IPS-15b (cell line): ENCODE measurements at regions not wholly inside any gene's neighbourhood (a gene's known extent, or its start where the extent isn't known, plus 50 kb on each side); places are given as distances from the start of the nearest gene placed in this dataset.

ENCODE experiments used
- H3K27me3 ChIP-seq: one replicate; pipeline ENCODE4 v1.6.1; 2013; ENCODE audit warnings: low read length; ENCODE audit not compliant: control insufficient read depth, insufficient read depth
- H3K36me3 ChIP-seq: one replicate; pipeline ENCODE4 v1.6.1; 2013; ENCODE audit warnings: low read length; ENCODE audit not compliant: control insufficient read depth, insufficient read depth
- H3K4me1 ChIP-seq: one replicate; pipeline ENCODE4 v1.6.1; 2013; ENCODE audit warnings: mild to moderate bottlenecking, low read length; ENCODE audit not compliant: control insufficient read depth, insufficient read depth
- H3K4me3 ChIP-seq: one replicate; pipeline ENCODE4 v1.5.1; 2013; ENCODE audit warnings: low read depth, low read length
- H3K9ac ChIP-seq: one replicate; pipeline ENCODE4 v1.6.1; 2013; ENCODE audit warnings: low read depth, mild to moderate bottlenecking, low read length
- H3K9me3 ChIP-seq: one replicate; pipeline ENCODE4 v1.6.1; 2013; ENCODE audit warnings: mild to moderate bottlenecking, low read length; ENCODE audit not compliant: control insufficient read depth, insufficient read depth

- H3K9ac ChIP-seq, result no peak overlapping the region
- H3K36me3 ChIP-seq, result no peaks in the 10 kb centered on the region
- H3K27me3 ChIP-seq, result no peaks in the 10 kb centered on the region
- H3K4me3 ChIP-seq, result no peak overlapping the region
- peaks cover 7% of the 10 kb centered on the region for H3K9me3 ChIP-seq
- H3K4me1 ChIP-seq, result peaks cover 1% of the 10 kb centered on the region
Observed at GRCh38 chr5:125311743-125312142, 565.3 kb upstream of the ZNF608 start.

- H3K36me3 ChIP-seq, result no peaks in the 10 kb centered on the region
- no peak overlapping the region for H3K4me3 ChIP-seq
- H3K9me3 ChIP-seq, result peaks cover 7% of the 10 kb centered on the region
- peaks cover 6% of the 10 kb centered on the region for H3K4me1 ChIP-seq
- H3K9ac ChIP-seq, result no peak overlapping the region
- no peaks in the 10 kb centered on the region for H3K27me3 ChIP-seq
Observed at GRCh38 chr5:125313555-125313954, 567.1 kb upstream of the ZNF608 start.

DNA sequence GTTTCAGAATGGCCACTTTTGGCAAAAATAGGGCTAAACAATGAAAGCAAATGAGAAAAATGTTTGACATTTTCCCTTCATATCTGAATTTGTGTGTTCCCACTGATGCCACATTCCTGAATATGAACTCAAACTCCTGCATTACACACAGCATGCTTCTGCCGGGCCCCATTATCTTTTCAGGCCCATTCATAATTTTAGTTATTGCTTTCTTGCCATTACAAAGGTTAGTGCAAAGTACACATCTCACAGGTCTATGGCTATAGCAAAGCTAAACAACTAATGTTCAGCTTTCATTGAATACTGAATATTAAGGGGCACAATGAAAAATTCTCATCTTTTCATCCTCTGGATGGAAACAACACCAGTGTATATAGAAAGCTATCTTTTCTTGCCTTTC is 568.9 kb upstream of the ZNF608 start:
- Histone ChIP-seq H3K9ac (no peak overlapping the region), H3K9me3 (peaks cover 7% of the 10 kb centered on the region), H3K4me3 (no peak overlapping the region), H3K4me1 (peaks cover 6% of the 10 kb centered on the region), H3K27me3 (no peaks in the 10 kb centered on the region), H3K36me3 (no peaks in the 10 kb centered on the region)

GRCh38 chr5:125316391-125316790 is 570.0 kb upstream of the ZNF608 start:
- Histone ChIP-seq H3K4me3 (no peak overlapping the region), H3K27me3 (no peaks in the 10 kb centered on the region), H3K36me3 (no peaks in the 10 kb centered on the region), H3K9me3 (peaks cover 7% of the 10 kb centered on the region), H3K4me1 (peaks cover 6% of the 10 kb centered on the region), H3K9ac (no peak overlapping the region)

DNA sequence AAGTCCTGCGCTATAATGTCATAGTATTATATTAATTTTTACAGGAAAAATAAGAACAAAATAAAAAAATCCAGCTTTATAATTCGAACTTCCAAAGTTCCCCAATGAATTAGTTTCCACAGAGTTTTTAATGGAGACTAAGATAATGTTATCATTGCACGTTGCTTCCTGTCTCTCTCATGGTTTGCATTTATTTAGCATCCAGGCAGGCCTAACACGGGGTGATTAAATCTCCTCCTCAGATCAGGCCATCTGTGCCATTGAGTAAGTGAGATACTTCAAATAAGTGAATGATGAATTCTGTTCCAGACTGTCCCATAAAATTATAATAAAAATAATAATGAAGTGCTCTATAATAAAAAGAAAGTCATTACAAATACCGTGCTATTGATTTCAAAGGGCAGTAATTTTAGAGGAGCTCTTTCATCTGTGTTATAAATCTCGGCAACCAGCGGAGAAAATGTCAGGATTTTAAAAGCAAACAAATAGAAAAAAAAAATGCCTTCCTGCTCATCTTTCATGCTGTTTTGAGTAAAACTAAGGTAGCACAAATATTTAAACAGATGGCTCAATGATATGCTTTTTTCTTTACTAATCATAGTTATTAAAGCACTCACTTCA is 570.6 kb upstream of the ZNF608 start:
- H3K9ac ChIP-seq, result no peak overlapping the region
- H3K9me3 ChIP-seq, result peaks cover 7% of the 10 kb centered on the region
- H3K4me1 ChIP-seq, result peaks cover 6% of the 10 kb centered on the region
- H3K36me3 ChIP-seq, result no peaks in the 10 kb centered on the region
- H3K4me3 ChIP-seq, result no peak overlapping the region
- H3K27me3 ChIP-seq, result no peaks in the 10 kb centered on the region

GRCh38 chr5:125317536-125317995 is 571.1 kb upstream of the ZNF608 start:
- H3K9me3 ChIP-seq, result peaks cover 7% of the 10 kb centered on the region
- H3K9ac ChIP-seq, result no peak overlapping the region
- H3K4me3 ChIP-seq, result no peak overlapping the region
- H3K36me3 ChIP-seq, result no peaks in the 10 kb centered on the region
- H3K4me1 ChIP-seq, result peaks cover 6% of the 10 kb centered on the region
- no peaks in the 10 kb centered on the region for H3K27me3 ChIP-seq

- no peaks in the 10 kb centered on the region for H3K36me3 ChIP-seq
- H3K9me3 ChIP-seq, result no peaks in the 10 kb centered on the region
- no peak overlapping the region for H3K9ac ChIP-seq
- peaks cover 19% of the 10 kb centered on the region for H3K4me1 ChIP-seq
- no peak overlapping the region for H3K4me3 ChIP-seq
- no peaks in the 10 kb centered on the region for H3K27me3 ChIP-seq
Observed at GRCh38 chr5:125321654-125322053, 575.2 kb upstream of the ZNF608 start.

DNA sequence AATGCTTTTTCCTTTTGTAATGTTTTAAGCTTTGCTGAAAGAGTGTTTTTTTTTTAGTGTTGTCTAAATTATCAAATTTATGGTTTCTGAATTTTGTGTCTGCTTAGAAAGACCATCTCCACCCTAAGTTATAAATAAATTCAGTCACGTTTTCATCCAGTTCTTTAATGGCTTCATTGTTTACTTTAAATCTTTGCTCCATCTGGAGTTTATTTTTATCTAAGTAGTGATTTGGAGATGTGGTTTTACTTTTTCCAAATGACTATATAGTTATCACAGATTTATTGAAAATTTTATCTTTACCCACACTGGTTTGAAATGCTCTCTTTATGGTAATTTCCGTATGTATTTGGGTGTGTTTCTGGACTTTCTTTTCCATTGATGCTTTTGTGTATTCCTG is 577.2 kb upstream of the ZNF608 start:
- no peaks in the 10 kb centered on the region for H3K27me3 ChIP-seq
- no peak overlapping the region for H3K9ac ChIP-seq
- H3K9me3 ChIP-seq, result no peaks in the 10 kb centered on the region
- H3K4me1 ChIP-seq, result peaks cover 16% of the 10 kb centered on the region
- H3K36me3 ChIP-seq, result no peaks in the 10 kb centered on the region
- no peak overlapping the region for H3K4me3 ChIP-seq

- H3K4me3 ChIP-seq, result no peak overlapping the region
- H3K4me1 ChIP-seq, result peaks cover 16% of the 10 kb centered on the region
- no peaks in the 10 kb centered on the region for H3K9me3 ChIP-seq
- H3K9ac ChIP-seq, result no peak overlapping the region
- no peaks in the 10 kb centered on the region for H3K27me3 ChIP-seq
- no peaks in the 10 kb centered on the region for H3K36me3 ChIP-seq
Observed at GRCh38 chr5:125325488-125326149, 579.2 kb upstream of the ZNF608 start.

- Histone ChIP-seq H3K9ac (no peak overlapping the region), H3K4me3 (no peak overlapping the region)
Observed at GRCh38 chr5:125326150-125326510, 579.7 kb upstream of the ZNF608 start.

GRCh38 chr5:125327676-125328075 is 581.2 kb upstream of the ZNF608 start:
- no peaks in the 10 kb centered on the region for H3K36me3 ChIP-seq
- H3K27me3 ChIP-seq, result no peaks in the 10 kb centered on the region
- no peaks in the 10 kb centered on the region for H3K9me3 ChIP-seq
- H3K4me1 ChIP-seq, result peaks cover 16% of the 10 kb centered on the region
- H3K4me3 ChIP-seq, result no peak overlapping the region
- H3K9ac ChIP-seq, result no peak overlapping the region

More at GRCh38 chr5:125326150-125326510, 579.7 kb upstream of the ZNF608 start:
- Histone ChIP-seq H3K27me3 (no peaks in the 10 kb centered on the region), H3K9me3 (no peaks in the 10 kb centered on the region), H3K36me3 (no peaks in the 10 kb centered on the region), H3K4me1 (peaks cover 16% of the 10 kb centered on the region)

GRCh38 chr5:125331987-125332598 is 585.7 kb upstream of the ZNF608 start:
- no peak overlapping the region for H3K4me3 ChIP-seq
- no peaks in the 10 kb centered on the region for H3K36me3 ChIP-seq
- H3K9me3 ChIP-seq, result no peaks in the 10 kb centered on the region
- no peaks in the 10 kb centered on the region for H3K27me3 ChIP-seq
- H3K4me1 ChIP-seq, result peaks cover 3% of the 10 kb centered on the region
- H3K9ac ChIP-seq, result no peak overlapping the region
